H9 (cell line): ENCODE measurements at regions not wholly inside any gene's neighbourhood (a gene's known extent, or its start where the extent isn't known, plus 50 kb on each side); places are given as distances from the start of the nearest gene placed in this dataset.

Source experiments
- DNase-seq: peaks from one replicate; pipeline ENCODE4 v3.0.0-alpha.2; 2017
- H2AFZ ChIP-seq: one replicate; pipeline ENCODE4 v1.6.1; 2013; ENCODE audit warnings: mild to moderate bottlenecking, low read length, control low read depth, moderate library complexity
- H2AK5ac ChIP-seq: 2 replicates; pipeline ENCODE4 v1.6.1; 2013; ENCODE audit warnings: low read length, control low read depth, mixed read lengths; ENCODE audit not compliant: insufficient read length
- H2BK120ac ChIP-seq: one replicate; pipeline ENCODE4 v1.6.1; 2013; ENCODE audit warnings: low read depth, mild to moderate bottlenecking, low read length, control low read depth, inconsistent platforms; ENCODE audit not compliant: poor library complexity, severe bottlenecking
- H2BK12ac ChIP-seq: 2 replicates; pipeline ENCODE4 v1.6.1; 2013; ENCODE audit warnings: low read length, control low read depth, mixed read lengths, low read depth; ENCODE audit not compliant: insufficient read length
- H2BK15ac ChIP-seq: 2 replicates; pipeline ENCODE4 v1.6.1; 2013; ENCODE audit warnings: low read depth, low read length, control low read depth
- H2BK20ac ChIP-seq: one replicate; pipeline ENCODE4 v1.6.1; 2013; ENCODE audit warnings: low read depth, mild to moderate bottlenecking, low read length, control low read depth, inconsistent platforms; ENCODE audit not compliant: poor library complexity, severe bottlenecking
- H2BK5ac ChIP-seq: 2 replicates; pipeline ENCODE4 v1.6.1; 2013; ENCODE audit warnings: low read length, control low read depth, mixed read lengths; ENCODE audit not compliant: insufficient read length
- H3K14ac ChIP-seq: 2 replicates; pipeline ENCODE4 v1.6.1; 2013; ENCODE audit warnings: low read length, control low read depth; ENCODE audit not compliant: insufficient read depth
- H3K18ac ChIP-seq: 2 replicates; pipeline ENCODE4 v1.6.1; 2013; ENCODE audit warnings: low read depth, mild to moderate bottlenecking, mixed read lengths, low read length, control low read depth; ENCODE audit not compliant: insufficient read length
- H3K23ac ChIP-seq: 2 replicates; pipeline ENCODE4 v1.6.1; 2013; ENCODE audit warnings: low read length, control low read depth, mixed read lengths, low read depth; ENCODE audit not compliant: insufficient read length
- H3K23me2 ChIP-seq: 2 replicates; pipeline ENCODE4 v1.6.1; 2013; ENCODE audit warnings: low read depth, mild to moderate bottlenecking, mixed read lengths, low read length, control low read depth; ENCODE audit not compliant: insufficient read length, poor library complexity, severe bottlenecking
- H3K27ac ChIP-seq: 2 replicates; pipeline ENCODE4 v1.5.1; 2013; ENCODE audit warnings: low read length, control low read depth, mixed read lengths, low read depth; ENCODE audit not compliant: insufficient read length
- H3K27me3 ChIP-seq: 2 replicates; pipeline ENCODE4 v1.6.1; 2013; ENCODE audit warnings: low read length, control low read depth, inconsistent platforms; ENCODE audit not compliant: insufficient read depth
- H3K4ac ChIP-seq: 2 replicates; pipeline ENCODE4 v1.6.1; 2013; ENCODE audit warnings: low read depth, mild to moderate bottlenecking, control low read depth, inconsistent platforms, low read length, moderate library complexity
- H3K4me1 ChIP-seq: 2 replicates; pipeline ENCODE4 v1.6.1; 2013; ENCODE audit warnings: low read length, control low read depth, inconsistent platforms; ENCODE audit not compliant: insufficient read depth
- H3K4me2 ChIP-seq: 2 replicates; pipeline ENCODE4 v1.6.1; 2013; ENCODE audit warnings: low read length, control low read depth, mixed read lengths; ENCODE audit not compliant: insufficient read length, insufficient read depth
- H3K56ac ChIP-seq: 2 replicates; pipeline ENCODE4 v1.6.1; 2013; ENCODE audit warnings: low read depth, mild to moderate bottlenecking, mixed read lengths, low read length, control low read depth; ENCODE audit not compliant: insufficient read length
- H3K79me1 ChIP-seq: 2 replicates; pipeline ENCODE4 v1.6.1; 2013; ENCODE audit warnings: low read depth, mild to moderate bottlenecking, moderate library complexity, low read length, control low read depth, inconsistent platforms; ENCODE audit not compliant: insufficient read depth, poor library complexity, severe bottlenecking
- H3K79me2 ChIP-seq: 2 replicates; pipeline ENCODE4 v1.6.1; 2013; ENCODE audit warnings: low read length, control low read depth, inconsistent platforms; ENCODE audit not compliant: insufficient read depth
- H3K9ac ChIP-seq: 2 replicates; pipeline ENCODE4 v1.6.1; 2013; ENCODE audit warnings: low read length, control low read depth, mixed read lengths; ENCODE audit not compliant: insufficient read length; ENCODE audit errors: extremely low read depth
- H3K9me3 ChIP-seq: one replicate; pipeline ENCODE4 v1.6.1; 2013; ENCODE audit warnings: low read depth, low read length, inconsistent platforms; ENCODE audit not compliant: control insufficient read depth
- H3T11ph ChIP-seq: one replicate; pipeline ENCODE4 v1.6.1; 2013; ENCODE audit warnings: mild to moderate bottlenecking, low read length, control low read depth, inconsistent platforms
- H4K20me1 ChIP-seq: one replicate; pipeline ENCODE4 v1.6.1; 2013; ENCODE audit not compliant: control insufficient read depth, insufficient read length, insufficient read depth
- H4K5ac ChIP-seq: 2 replicates; pipeline ENCODE4 v1.6.1; 2013; ENCODE audit warnings: low read depth, mild to moderate bottlenecking, mixed read lengths, low read length, control low read depth; ENCODE audit not compliant: insufficient read length
- H4K8ac ChIP-seq: replicated peaks from 2 replicates; pipeline ENCODE4 v1.6.1; 2013; ENCODE audit warnings: low read length, control low read depth, mixed read lengths, low read depth; ENCODE audit not compliant: insufficient read length
- H4K91ac ChIP-seq: 2 replicates; pipeline ENCODE4 v1.6.1; 2013; ENCODE audit warnings: low read depth, mild to moderate bottlenecking, moderate library complexity, mixed read lengths, low read length, control low read depth; ENCODE audit not compliant: insufficient read length
- H3K27ac Mint-ChIP-seq, 3 experiments: 2 replicates in 2 of 3; 3 replicates in 1 of 3; pipeline ENCODE4 v1.8.0; 2020 to 2021; ENCODE audit warnings: mixed read lengths in 3 of 3, mild to moderate bottlenecking in 1 of 3, moderate library complexity in 1 of 3
- H3K27me3 Mint-ChIP-seq: 2 replicates; pipeline ENCODE4 v1.8.0; 2021; ENCODE audit warnings: low read depth, mild to moderate bottlenecking, moderate library complexity, mixed read lengths
- H3K36me3 Mint-ChIP-seq, 3 experiments: 2 replicates in 2 of 3; 3 replicates in 1 of 3; pipeline ENCODE4 v1.8.0; 2020 to 2021; ENCODE audit warnings: low read depth in 3 of 3, mixed read lengths in 3 of 3; ENCODE audit not compliant: insufficient read depth in 1 of 3
- H3K4me1 Mint-ChIP-seq, 2 experiments: 2 replicates each; pipeline ENCODE4 v1.8.0; 2020; ENCODE audit warnings: mixed read lengths in 2 of 2
- H3K4me3 Mint-ChIP-seq, 2 experiments: 2 replicates in 1 of 2; 3 replicates in 1 of 2; pipeline ENCODE4 v1.8.0; 2020 to 2021; ENCODE audit warnings: mild to moderate bottlenecking in 2 of 2, mixed read lengths in 2 of 2, moderate library complexity in 1 of 2
- H3K9me3 Mint-ChIP-seq, 2 experiments: 2 replicates in 1 of 2; 3 replicates in 1 of 2; pipeline ENCODE4 v1.8.0; 2020; ENCODE audit warnings: mild to moderate bottlenecking in 2 of 2, mixed read lengths in 2 of 2, moderate library complexity in 1 of 2
- CTCF ChIP-seq: fragments of 200-600 bp; sonication (generic); conservative IDR thresholded peaks from 3 replicates; pipeline ENCODE4 v1.8.0; 2021; ENCODE audit warnings: antibody characterized with exemption, mild to moderate bottlenecking
- WGBS: extraction: QIAGEN DNeasy Blood & Tissue Kit; methylation state at CpG from one replicate; pipeline ENCODE4 v1.1.7; 2013; ENCODE audit warnings: missing lambda C conversion rate, low lambda C conversion rate, mixed read lengths; ENCODE audit not compliant: insufficient read length; ENCODE audit errors: extremely low coverage; 5-methylcytosine and 5-hydroxymethylcytosine counted together

GRCh38 chr2:126777620-126777978 is 121.1 kb upstream of the TEX51 start:
- Histone ChIP-seq H2BK5ac (no peak overlapping the region), H3K14ac (no peak overlapping the region), H3K27me3 (no peaks in the 10 kb centered on the region; the same call in 1 of the 2 replicates), H3K4ac (no peak overlapping the region), H3K23me2 (peaks cover 8% of the 10 kb centered on the region), H3K56ac (no peak overlapping the region), H2AFZ (no peak overlapping the region), H3K9ac (no peak overlapping the region), H3K9me3 (no peaks in the 10 kb centered on the region), H3K4me2 (peak overlapping the region; percentile 81), H3T11ph (no peak overlapping the region), H2BK120ac (no peak overlapping the region), H4K8ac (no peak overlapping the region), H3K27ac (no peak overlapping the region), H3K23ac (no peak overlapping the region), H3K4me1 (no peaks in the 10 kb centered on the region), H4K20me1 (no peaks in the 10 kb centered on the region), H4K91ac (no peak overlapping the region), H2BK12ac (no peak overlapping the region), H3K79me2 (no peaks in the 10 kb centered on the region), H2BK20ac (no peak overlapping the region), H3K79me1 (no peaks in the 10 kb centered on the region), H2BK15ac (no peak overlapping the region), H3K18ac (no peak overlapping the region), H4K5ac (no peak overlapping the region), H2AK5ac (no peak overlapping the region)
- Mint-ChIP-seq H3K9me3 (0 out of 5 replicates have a peak, but pooled peaks cover 0 to 3% of the 10 kb centered on the region in 2 experiments), H3K27me3 (peaks cover 25% of the 10 kb centered on the region), H3K27ac (no peak overlapping the region), H3K4me3 (peak overlapping the region; percentile 73 to 87), H3K4me1 (peaks cover 15% of the 10 kb centered on the region in 2 experiments), H3K36me3 (no peaks in the 10 kb centered on the region)
- DNase-seq: no peak
- no peak; the same call in 2 of the 3 replicates for TF ChIP-seq CTCF
- WGBS: no CpG with 5 or more reads among the region's 3 CpGs
